ENCODE measurements at regions not wholly inside any gene's neighbourhood (a gene's known extent, or its start where the extent isn't known, plus 50 kb on each side); places are given as distances from the start of the nearest gene placed in this dataset.

DNA sequence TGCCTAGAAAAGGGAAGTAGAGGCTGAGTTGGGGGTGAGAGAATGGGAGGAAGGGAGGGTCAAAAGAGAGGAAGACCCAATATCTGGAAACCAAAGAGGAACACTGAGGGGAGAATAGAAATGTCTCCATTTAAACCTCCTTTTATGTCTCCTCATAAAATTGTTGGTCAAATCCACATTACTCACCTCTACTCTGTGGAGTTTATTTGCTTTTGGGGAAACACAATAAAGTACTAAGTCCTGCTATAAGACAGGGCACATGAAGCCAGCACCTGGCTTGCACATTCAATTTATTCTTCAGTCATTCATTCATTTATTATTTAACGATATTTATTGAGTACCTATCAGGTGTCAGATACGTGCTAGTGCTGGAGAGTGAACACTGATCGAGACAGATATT, 60.3 kb upstream of the NFE2L2 start:
- no peak for DNase-seq (ENCODE audit: low spot score)
- no CpG with 5 or more reads among the region's 3 CpGs for WGBS, 2 donors (ENCODE audit: extremely low coverage in 2 of 2, insufficient read length in 2 of 2, insufficient replicate concordance in 1 of 2)
- no peaks in the 10 kb centered on the region for H3K27me3 ChIP-seq (ENCODE audit: control insufficient read depth in 3 of 3, insufficient read depth in 3 of 3, low read depth in 1 of 3, low read length in 3 of 3)

DNA sequence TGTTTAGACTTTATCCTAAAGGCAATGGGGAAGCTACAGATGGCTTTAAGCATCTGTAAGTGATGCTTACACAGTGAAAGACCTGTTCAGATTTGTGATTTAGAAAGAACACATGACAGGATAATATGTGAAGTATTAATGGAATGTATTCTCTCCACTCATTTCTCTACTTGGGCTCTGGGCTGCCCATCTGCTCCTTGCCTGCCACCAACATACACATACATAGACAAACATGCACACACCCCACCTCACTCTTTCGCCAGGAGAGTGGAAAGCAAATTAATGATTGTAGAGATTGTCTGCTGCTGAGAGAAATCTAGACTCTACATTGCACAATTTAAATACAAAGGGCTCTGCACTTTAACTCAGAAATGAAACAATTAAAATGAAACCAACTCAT, 61.0 kb upstream of the NFE2L2 start:
- Histone ChIP-seq H3K4me1 (ENCODE audit: control insufficient read depth in 2 of 2, insufficient read depth in 1 of 2, low read depth in 1 of 2, low read length in 2 of 2) (no peaks in the 10 kb centered on the region), H3K36me3 (replicated peaks in 1 of 2; ENCODE audit: control insufficient read depth in 2 of 2, insufficient read depth in 2 of 2, low read length in 2 of 2) (peaks cover 3 to 17% of the 10 kb centered on the region in 2 donors), H3K4ac (ENCODE audit: low read length) (no peak overlapping the region), H4K8ac (ENCODE audit: low read depth, low read length) (no peak overlapping the region), H3K27me3 (ENCODE audit: control insufficient read depth in 3 of 3, insufficient read depth in 3 of 3, low read depth in 1 of 3, low read length in 3 of 3) (no peaks in the 10 kb centered on the region), H2AK5ac (ENCODE audit: low read depth, low read length) (no peak overlapping the region), H3K23ac (ENCODE audit: low read depth, low read length, poor library complexity) (no peak overlapping the region), H3K4me3 (ENCODE audit: low read length in 2 of 2) (no peak overlapping the region), H3K27ac (replicated peaks; ENCODE audit: low read length) (no peak overlapping the region), H4K91ac (ENCODE audit: low read depth, low read length, poor library complexity) (no peak overlapping the region), H3K9ac (ENCODE audit: low read depth, low read length, poor library complexity) (no peak overlapping the region), H2BK12ac (ENCODE audit: low read length) (no peak overlapping the region), H3K18ac (ENCODE audit: low read length) (no peak overlapping the region), H2AFZ (ENCODE audit: low read length) (no peak overlapping the region), H3K4me2 (ENCODE audit: insufficient read depth, low read length, poor library complexity, severe bottlenecking) (no peak overlapping the region), H2BK15ac (ENCODE audit: low read length) (no peak overlapping the region), H3K79me1 (ENCODE audit: low read depth, low read length) (no peaks in the 10 kb centered on the region), H2BK120ac (ENCODE audit: low read depth, low read length) (no peak overlapping the region), H3K14ac (ENCODE audit: low read length) (no peak overlapping the region), H2BK5ac (ENCODE audit: low read length) (no peak overlapping the region), H3K9me3 (replicated peaks in 1 of 2; ENCODE audit: control insufficient read depth in 2 of 2, insufficient read depth in 1 of 2, low read depth in 1 of 2, low read length in 2 of 2) (no peaks in the 10 kb centered on the region)
- WGBS, 2 donors (ENCODE audit: extremely low coverage in 2 of 2, insufficient read length in 2 of 2, insufficient replicate concordance in 1 of 2), result no CpG with 5 or more reads among the region's 1 CpG
- DNase-seq (ENCODE audit: low spot score), result no peak

More for the DNA sequence above, 60.3 kb upstream of the NFE2L2 start:
- Histone ChIP-seq H2BK120ac (ENCODE audit: low read depth, low read length) (no peak overlapping the region), H3K36me3 (replicated peaks in 1 of 2; ENCODE audit: control insufficient read depth in 2 of 2, insufficient read depth in 2 of 2, low read length in 2 of 2) (peaks cover 3 to 17% of the 10 kb centered on the region in 2 donors), H4K8ac (ENCODE audit: low read depth, low read length) (no peak overlapping the region), H2BK12ac (ENCODE audit: low read length) (no peak overlapping the region), H2BK15ac (ENCODE audit: low read length) (no peak overlapping the region), H3K9me3 (replicated peaks in 1 of 2; ENCODE audit: control insufficient read depth in 2 of 2, insufficient read depth in 1 of 2, low read depth in 1 of 2, low read length in 2 of 2) (no peaks in the 10 kb centered on the region), H3K4me3 (ENCODE audit: low read length in 2 of 2) (no peak overlapping the region), H2AFZ (ENCODE audit: low read length) (no peak overlapping the region), H2BK5ac (ENCODE audit: low read length) (no peak overlapping the region), H3K9ac (ENCODE audit: low read depth, low read length, poor library complexity) (no peak overlapping the region), H3K18ac (ENCODE audit: low read length) (no peak overlapping the region), H4K91ac (ENCODE audit: low read depth, low read length, poor library complexity) (no peak overlapping the region), H3K4ac (ENCODE audit: low read length) (no peak overlapping the region), H2AK5ac (ENCODE audit: low read depth, low read length) (no peak overlapping the region), H3K23ac (ENCODE audit: low read depth, low read length, poor library complexity) (no peak overlapping the region), H3K79me1 (ENCODE audit: low read depth, low read length) (no peaks in the 10 kb centered on the region), H3K4me1 (ENCODE audit: control insufficient read depth in 2 of 2, insufficient read depth in 1 of 2, low read depth in 1 of 2, low read length in 2 of 2) (no peaks in the 10 kb centered on the region), H3K27ac (replicated peaks; ENCODE audit: low read length) (no peak overlapping the region), H3K4me2 (ENCODE audit: insufficient read depth, low read length, poor library complexity, severe bottlenecking) (no peak overlapping the region), H3K14ac (ENCODE audit: low read length) (no peak overlapping the region)

DNA sequence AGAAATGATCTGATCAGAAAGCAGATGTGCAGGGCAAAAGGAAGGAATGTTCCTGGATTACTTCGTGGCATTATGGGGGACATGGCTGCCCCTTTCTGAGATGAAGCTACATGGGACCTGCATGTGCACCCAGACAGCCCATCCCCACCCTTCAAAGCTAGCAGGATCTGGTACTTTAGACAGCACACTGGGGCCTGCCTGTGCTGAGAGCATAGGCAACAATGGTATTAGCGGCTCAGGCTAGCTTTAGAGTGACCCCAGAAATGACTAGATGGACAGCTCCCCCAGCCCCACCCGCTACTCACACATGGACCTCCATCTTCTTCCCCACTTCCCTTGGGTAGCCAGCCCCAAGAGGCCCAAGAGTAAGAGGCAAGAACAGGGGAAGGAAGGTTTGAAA, 61.5 kb upstream of the NFE2L2 start:
- no peak overlapping the region for H2BK15ac ChIP-seq (ENCODE audit: low read length)
- H2AFZ ChIP-seq (ENCODE audit: low read length), result no peak overlapping the region
- H3K4me2 ChIP-seq (ENCODE audit: insufficient read depth, low read length, poor library complexity, severe bottlenecking), result no peak overlapping the region
- no peak overlapping the region for H2AK5ac ChIP-seq (ENCODE audit: low read depth, low read length)
- H3K79me1 ChIP-seq (ENCODE audit: low read depth, low read length), result no peaks in the 10 kb centered on the region
- H3K27ac ChIP-seq (replicated peaks; ENCODE audit: low read length), result no peak overlapping the region
- DNase-seq (ENCODE audit: low spot score), result no peak
- H3K4me1 ChIP-seq (ENCODE audit: control insufficient read depth in 2 of 2, insufficient read depth in 1 of 2, low read depth in 1 of 2, low read length in 2 of 2), result no peaks in the 10 kb centered on the region
- no peak overlapping the region for H3K4ac ChIP-seq (ENCODE audit: low read length)
- H4K91ac ChIP-seq (ENCODE audit: low read depth, low read length, poor library complexity), result no peak overlapping the region
- H3K36me3 ChIP-seq (replicated peaks in 1 of 2; ENCODE audit: control insufficient read depth in 2 of 2, insufficient read depth in 2 of 2, low read length in 2 of 2), result peaks cover 3 to 17% of the 10 kb centered on the region in 2 donors
- H3K27me3 ChIP-seq (ENCODE audit: control insufficient read depth in 3 of 3, insufficient read depth in 3 of 3, low read depth in 1 of 3, low read length in 3 of 3), result no peaks in the 10 kb centered on the region
- H3K9me3 ChIP-seq (replicated peaks in 1 of 2; ENCODE audit: control insufficient read depth in 2 of 2, insufficient read depth in 1 of 2, low read depth in 1 of 2, low read length in 2 of 2), result no peaks in the 10 kb centered on the region
- H3K14ac ChIP-seq (ENCODE audit: low read length), result no peak overlapping the region
- H3K4me3 ChIP-seq (ENCODE audit: low read length in 2 of 2), result no peak overlapping the region
- no peak overlapping the region for H2BK120ac ChIP-seq (ENCODE audit: low read depth, low read length)
- no CpG with 5 or more reads among the region's 3 CpGs for WGBS, 2 donors (ENCODE audit: extremely low coverage in 2 of 2, insufficient read length in 2 of 2, insufficient replicate concordance in 1 of 2)
- no peak overlapping the region for H3K9ac ChIP-seq (ENCODE audit: low read depth, low read length, poor library complexity)
- no peak overlapping the region for H3K18ac ChIP-seq (ENCODE audit: low read length)
- no peak overlapping the region for H4K8ac ChIP-seq (ENCODE audit: low read depth, low read length)
- H3K23ac ChIP-seq (ENCODE audit: low read depth, low read length, poor library complexity), result no peak overlapping the region
- no peak overlapping the region for H2BK12ac ChIP-seq (ENCODE audit: low read length)
- no peak overlapping the region for H2BK5ac ChIP-seq (ENCODE audit: low read length)

DNA sequence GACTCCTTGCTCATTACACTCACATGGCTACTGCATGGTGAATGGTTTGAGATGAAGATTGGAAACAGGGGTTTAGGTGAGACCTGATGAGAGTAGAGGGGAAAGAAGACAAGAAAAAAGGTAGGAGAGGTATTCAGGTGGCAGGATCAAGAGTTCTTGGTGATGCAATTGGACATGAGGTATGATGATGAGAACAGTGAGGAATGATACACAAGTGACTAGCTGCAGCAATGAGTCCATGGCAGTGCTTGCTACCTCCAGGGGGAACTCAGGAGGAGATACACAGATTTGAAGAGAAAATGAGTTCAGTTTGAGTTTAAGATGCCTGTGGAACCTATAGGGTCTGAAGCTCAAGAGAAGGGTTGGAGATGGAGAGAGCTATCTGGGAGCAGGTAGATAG, 62.1 kb upstream of the NFE2L2 start:
- Histone ChIP-seq H3K14ac (ENCODE audit: low read length) (no peak overlapping the region), H3K79me1 (ENCODE audit: low read depth, low read length) (no peaks in the 10 kb centered on the region), H2BK120ac (ENCODE audit: low read depth, low read length) (no peak overlapping the region), H3K23ac (ENCODE audit: low read depth, low read length, poor library complexity) (no peak overlapping the region), H3K9me3 (replicated peaks in 1 of 2; ENCODE audit: control insufficient read depth in 2 of 2, insufficient read depth in 1 of 2, low read depth in 1 of 2, low read length in 2 of 2) (no peaks in the 10 kb centered on the region), H3K18ac (ENCODE audit: low read length) (no peak overlapping the region), H3K4ac (ENCODE audit: low read length) (no peak overlapping the region), H2BK12ac (ENCODE audit: low read length) (no peak overlapping the region), H3K9ac (ENCODE audit: low read depth, low read length, poor library complexity) (no peak overlapping the region), H2BK15ac (ENCODE audit: low read length) (no peak overlapping the region), H4K8ac (ENCODE audit: low read depth, low read length) (no peak overlapping the region), H3K4me3 (ENCODE audit: low read length in 2 of 2) (no peak overlapping the region), H3K27me3 (ENCODE audit: control insufficient read depth in 3 of 3, insufficient read depth in 3 of 3, low read depth in 1 of 3, low read length in 3 of 3) (no peaks in the 10 kb centered on the region), H3K27ac (replicated peaks; ENCODE audit: low read length) (no peak overlapping the region), H2BK5ac (ENCODE audit: low read length) (no peak overlapping the region), H3K4me1 (ENCODE audit: control insufficient read depth in 2 of 2, insufficient read depth in 1 of 2, low read depth in 1 of 2, low read length in 2 of 2) (no peaks in the 10 kb centered on the region), H2AK5ac (ENCODE audit: low read depth, low read length) (no peak overlapping the region), H3K4me2 (ENCODE audit: insufficient read depth, low read length, poor library complexity, severe bottlenecking) (no peak overlapping the region), H4K91ac (ENCODE audit: low read depth, low read length, poor library complexity) (no peak overlapping the region), H2AFZ (ENCODE audit: low read length) (no peak overlapping the region), H3K36me3 (replicated peaks in 1 of 2; ENCODE audit: control insufficient read depth in 2 of 2, insufficient read depth in 2 of 2, low read length in 2 of 2) (peaks cover 3 to 11% of the 10 kb centered on the region in 2 donors)
- DNase-seq (ENCODE audit: low spot score), result no peak
